ENCODE measurements at regions not wholly inside any gene's neighbourhood (a gene's known extent, or its start where the extent isn't known, plus 50 kb on each side); places are given as distances from the start of the nearest gene placed in this dataset.

- TF ChIP-seq EZH2 (IDR thresholded peaks at IDR 0.05; ENCODE audit: borderline replicate concordance, low read length) (no peak), CTCF (conservative IDR thresholded peaks at IDR 0.05 in 1 of 2, IDR thresholded peaks at IDR 0.05 in 1 of 2; ENCODE audit: extremely low read depth in 1 of 2, insufficient read depth in 1 of 2, low read depth in 1 of 2, low read length in 2 of 2) (no peak)
These were observed 66.1 kb downstream of the GJD2 start for GRCh38 chr15:34688699-34689098.
